ENCODE measurements at regions not wholly inside any gene's neighbourhood (a gene's known extent, or its start where the extent isn't known, plus 50 kb on each side); places are given as distances from the start of the nearest gene placed in this dataset.
"Not testable (repeated sequence)": the region's sequence is repeated elsewhere in the genome, so short reads cannot be mapped to it uniquely, and the experiment has no call there.

GRCh38 chr21:28032652-28033051 is 960.0 kb downstream of the LTN1 start:
- not testable (repeated sequence) for FAIRE-seq

GRCh38 chr21:28031066-28031465 is 961.6 kb downstream of the LTN1 start:
- not testable (repeated sequence) for FAIRE-seq

GRCh38 chr21:28025111-28025510 is 967.6 kb downstream of the LTN1 start:
- FAIRE-seq: no peak

GRCh38 chr21:28018741-28019669 is 973.7 kb downstream of the LTN1 start:
- FAIRE-seq: no peak

GRCh38 chr21:28018213-28018612 is 974.5 kb downstream of the LTN1 start:
- no peak for FAIRE-seq

GRCh38 chr21:28016571-28016970 is 976.1 kb downstream of the LTN1 start:
- FAIRE-seq: no peak

GRCh38 chr21:28013123-28013522 is 979.6 kb downstream of the LTN1 start:
- peak; percentile 27 for FAIRE-seq

GRCh38 chr21:28011970-28012369 is 980.7 kb downstream of the LTN1 start:
- not testable (repeated sequence) for FAIRE-seq

- not testable (repeated sequence) for FAIRE-seq
Measured at GRCh38 chr21:28008245-28008644, 984.4 kb downstream of the LTN1 start.

- not testable (repeated sequence) for FAIRE-seq
Measured at GRCh38 chr21:28003627-28004026, 989.0 kb downstream of the LTN1 start.

- not testable (repeated sequence) for FAIRE-seq
Measured at GRCh38 chr21:27996906-27997305, 995.8 kb downstream of the LTN1 start.

GRCh38 chr21:27984663-27985325 is 1007.9 kb downstream of the LTN1 start:
- FAIRE-seq: not testable (repeated sequence)

GRCh38 chr21:27979446-27979845 is 1012.6 kb upstream of the ADAMTS5 start:
- not testable (repeated sequence) for FAIRE-seq

GRCh38 chr21:27975514-27975913 is 1008.6 kb upstream of the ADAMTS5 start:
- no peak for FAIRE-seq

- FAIRE-seq: not testable (repeated sequence)
Measured at GRCh38 chr21:27974152-27974551, 1007.3 kb upstream of the ADAMTS5 start.

- FAIRE-seq: not testable (repeated sequence)
Measured at GRCh38 chr21:27968240-27968639, 1001.4 kb upstream of the ADAMTS5 start.

- no peak for FAIRE-seq
Measured at GRCh38 chr21:27954543-27955165, 987.8 kb upstream of the ADAMTS5 start.

GRCh38 chr21:27953340-27954045 is 986.6 kb upstream of the ADAMTS5 start:
- FAIRE-seq: no peak

GRCh38 chr21:27949093-27949492 is 982.2 kb upstream of the ADAMTS5 start:
- FAIRE-seq: not testable (repeated sequence)

GRCh38 chr21:27930108-27930767 is 963.4 kb upstream of the ADAMTS5 start:
- FAIRE-seq: not testable (repeated sequence)

- FAIRE-seq: not testable (repeated sequence)
Measured at GRCh38 chr21:27929179-27929578, 962.3 kb upstream of the ADAMTS5 start.

- not testable (repeated sequence) for FAIRE-seq
Measured at GRCh38 chr21:27928534-27929115, 961.7 kb upstream of the ADAMTS5 start.

Measured in islet of Langerhans (tissue), 1 donor.